Ectodermal cell (in vitro differentiated cells): ENCODE measurements at regions not wholly inside any gene's neighbourhood (a gene's known extent, or its start where the extent isn't known, plus 50 kb on each side); places are given as distances from the start of the nearest gene placed in this dataset.

ENCODE experiments used
- H3K27ac ChIP-seq: 2 replicates; pipeline ENCODE4 v1.7.0; 2013; ENCODE audit warnings: mild to moderate bottlenecking, low read depth, low read length; ENCODE audit not compliant: insufficient read depth, poor library complexity, severe bottlenecking
- H3K27me3 ChIP-seq: 2 replicates; pipeline ENCODE4 v1.7.0; 2013; ENCODE audit warnings: mild to moderate bottlenecking, low read length; ENCODE audit not compliant: insufficient read depth, control insufficient read depth, poor library complexity, severe bottlenecking
- H3K36me3 ChIP-seq: one replicate; pipeline ENCODE4 v1.7.0; 2013; ENCODE audit warnings: low read length; ENCODE audit not compliant: control insufficient read depth, insufficient read depth
- H3K4me1 ChIP-seq: one replicate; pipeline ENCODE4 v1.7.0; 2013; ENCODE audit warnings: low read length; ENCODE audit not compliant: control insufficient read depth, insufficient read depth
- H3K4me3 ChIP-seq: 2 replicates; pipeline ENCODE4 v1.7.0; 2013; ENCODE audit warnings: low read depth, low read length, control low read depth; ENCODE audit not compliant: insufficient read depth
- H3K9me3 ChIP-seq: 2 replicates; pipeline ENCODE4 v1.7.0; 2013; ENCODE audit warnings: mild to moderate bottlenecking, low read length, moderate library complexity; ENCODE audit not compliant: control insufficient read depth
- WGBS, 2 experiments: methylation state at CpG; one replicate each; pipeline ENCODE4 v1.1.7; 2013; ENCODE audit warnings: missing lambda C conversion rate in 2 of 2; 5-methylcytosine and 5-hydroxymethylcytosine counted together

DNA sequence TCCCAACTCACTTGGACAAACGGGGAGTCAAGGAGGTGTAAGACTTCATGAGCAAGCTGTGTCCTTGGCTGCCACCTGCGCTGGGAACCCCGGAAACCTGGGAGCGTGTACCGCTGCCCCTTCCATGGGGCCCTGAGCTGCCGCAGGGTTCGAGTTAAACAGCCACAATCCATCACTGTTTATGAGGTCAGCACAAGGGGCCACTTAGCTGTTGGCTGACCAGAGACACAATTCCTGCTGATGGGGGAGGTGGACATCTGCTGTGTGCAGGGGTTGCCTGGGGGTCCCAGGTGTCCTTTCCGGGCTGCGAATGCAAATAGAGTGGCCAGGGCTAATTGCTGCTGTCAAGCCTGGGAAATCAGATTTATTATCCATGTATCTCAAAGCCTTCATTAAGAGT lies 549.3 kb downstream of the BRD1 start:
- Histone ChIP-seq H3K36me3 (no peaks in the 10 kb centered on the region), H3K27ac (no peak overlapping the region), H3K27me3 (no peaks in the 10 kb centered on the region), H3K4me1 (no peaks in the 10 kb centered on the region), H3K4me3 (no peak overlapping the region), H3K9me3 (no peaks in the 10 kb centered on the region)
- WGBS, 2 experiments = 92 to 93% methylated on average over 9 of the region's 9 CpGs

- Histone ChIP-seq H3K4me1 (no peaks in the 10 kb centered on the region), H3K27me3 (peaks cover 5% of the 10 kb centered on the region), H3K36me3 (no peaks in the 10 kb centered on the region), H3K4me3 (no peak overlapping the region), H3K27ac (no peak overlapping the region), H3K9me3 (no peaks in the 10 kb centered on the region)
- WGBS, 2 experiments = 94 to 96% methylated on average over 10 of the region's 10 CpGs
Observed at GRCh38 chr22:49276567-49276966, 551.1 kb downstream of the BRD1 start.

GRCh38 chr22:49274754-49275380 lies 552.8 kb downstream of the BRD1 start:
- no peak overlapping the region for H3K27ac ChIP-seq

GRCh38 chr22:49272546-49273125 lies 555.0 kb downstream of the BRD1 start:
- Histone ChIP-seq H3K27me3 (peaks cover 21% of the 10 kb centered on the region), H3K9me3 (no peaks in the 10 kb centered on the region), H3K4me3 (no peak overlapping the region), H3K27ac (no peak overlapping the region), H3K36me3 (no peaks in the 10 kb centered on the region), H3K4me1 (peaks cover 6% of the 10 kb centered on the region)
- WGBS, 2 experiments = 93% methylated on average over 17 of the region's 17 CpGs

More at GRCh38 chr22:49274754-49275380, 552.8 kb downstream of the BRD1 start:
- 87 to 90% methylated on average over 15 of the region's 16 CpGs for WGBS, 2 experiments
- no peaks in the 10 kb centered on the region for H3K36me3 ChIP-seq
- peaks cover 18% of the 10 kb centered on the region for H3K27me3 ChIP-seq
- H3K9me3 ChIP-seq = no peaks in the 10 kb centered on the region
- no peak overlapping the region for H3K4me3 ChIP-seq
- peaks cover 1% of the 10 kb centered on the region for H3K4me1 ChIP-seq

DNA sequence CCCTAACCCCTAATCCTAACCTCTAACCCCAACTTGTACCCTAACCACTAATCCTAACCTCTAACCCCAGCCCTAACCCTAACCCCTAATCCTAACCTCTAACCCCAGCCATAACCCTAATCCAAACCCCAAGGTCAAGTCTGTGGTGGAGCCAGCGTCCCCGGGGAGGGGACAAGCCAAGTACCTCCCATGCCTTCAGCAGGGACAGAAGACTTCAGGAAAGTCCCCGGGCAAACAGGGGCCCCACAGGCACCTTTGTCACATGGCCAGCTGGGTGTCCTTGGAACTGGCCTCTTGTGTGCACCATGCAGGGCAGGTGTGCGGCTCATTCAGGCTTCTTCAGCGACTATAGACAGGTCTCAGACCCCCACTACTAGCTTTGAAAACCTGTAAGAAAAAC lies 555.8 kb downstream of the BRD1 start:
- Histone ChIP-seq H3K4me3 (no peak overlapping the region), H3K27ac (no peak overlapping the region), H3K36me3 (no peaks in the 10 kb centered on the region), H3K27me3 (peaks cover 21% of the 10 kb centered on the region), H3K4me1 (peaks cover 7% of the 10 kb centered on the region), H3K9me3 (no peaks in the 10 kb centered on the region)
- WGBS, 2 experiments = 70 to 74% methylated on average over 5 of the region's 5 CpGs

GRCh38 chr22:49271369-49271727 lies 556.3 kb downstream of the BRD1 start:
- H3K9me3 ChIP-seq = no peaks in the 10 kb centered on the region
- H3K27me3 ChIP-seq = peaks cover 21% of the 10 kb centered on the region
- peaks cover 12% of the 10 kb centered on the region for H3K4me1 ChIP-seq
- H3K27ac ChIP-seq = no peak overlapping the region
- H3K36me3 ChIP-seq = no peaks in the 10 kb centered on the region
- no peak overlapping the region for H3K4me3 ChIP-seq

- H3K36me3 ChIP-seq = no peaks in the 10 kb centered on the region
- H3K4me1 ChIP-seq = peaks cover 13% of the 10 kb centered on the region
- 89 to 90% methylated on average over 17 of the region's 17 CpGs for WGBS, 2 experiments
- no peak overlapping the region for H3K4me3 ChIP-seq
- peaks cover 21% of the 10 kb centered on the region for H3K27me3 ChIP-seq
- H3K9me3 ChIP-seq = no peaks in the 10 kb centered on the region
- H3K27ac ChIP-seq = no peak overlapping the region
Observed at GRCh38 chr22:49270595-49271368, 556.9 kb downstream of the BRD1 start.

DNA sequence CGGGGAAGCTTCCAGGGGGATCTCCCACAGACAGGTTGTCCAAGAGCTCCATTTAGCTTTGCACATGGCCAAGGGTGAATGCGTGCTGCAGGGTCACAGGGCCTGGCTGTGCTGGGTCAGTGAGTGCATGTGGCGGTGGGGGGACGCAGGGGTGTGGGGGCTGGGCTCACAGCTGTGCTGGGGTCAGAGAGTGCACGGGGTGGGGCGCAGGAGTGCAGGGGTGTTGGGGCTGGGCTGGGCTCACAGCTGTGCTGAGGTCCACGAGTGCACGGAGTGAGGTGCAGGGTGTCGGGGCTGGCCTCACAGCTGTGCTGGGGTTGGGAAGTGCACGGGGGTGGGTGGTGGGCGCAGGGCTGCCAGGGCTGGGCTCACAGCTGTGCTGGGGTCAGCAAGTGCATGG lies 557.7 kb downstream of the BRD1 start:
- H3K4me3 ChIP-seq = no peak overlapping the region
- H3K36me3 ChIP-seq = no peaks in the 10 kb centered on the region
- peaks cover 13% of the 10 kb centered on the region for H3K4me1 ChIP-seq
- no peak overlapping the region for H3K27ac ChIP-seq
- H3K27me3 ChIP-seq = peaks cover 21% of the 10 kb centered on the region
- WGBS, 2 experiments = 7 to 10% methylated on average over 11 of the region's 11 CpGs
- no peaks in the 10 kb centered on the region for H3K9me3 ChIP-seq

GRCh38 chr22:49269371-49269770 lies 558.3 kb downstream of the BRD1 start:
- Histone ChIP-seq H3K4me1 (peaks cover 13% of the 10 kb centered on the region), H3K27me3 (peaks cover 21% of the 10 kb centered on the region)
- 1 to 2% methylated on average over 5 to 6 of the region's 6 CpGs for WGBS, 2 experiments

DNA sequence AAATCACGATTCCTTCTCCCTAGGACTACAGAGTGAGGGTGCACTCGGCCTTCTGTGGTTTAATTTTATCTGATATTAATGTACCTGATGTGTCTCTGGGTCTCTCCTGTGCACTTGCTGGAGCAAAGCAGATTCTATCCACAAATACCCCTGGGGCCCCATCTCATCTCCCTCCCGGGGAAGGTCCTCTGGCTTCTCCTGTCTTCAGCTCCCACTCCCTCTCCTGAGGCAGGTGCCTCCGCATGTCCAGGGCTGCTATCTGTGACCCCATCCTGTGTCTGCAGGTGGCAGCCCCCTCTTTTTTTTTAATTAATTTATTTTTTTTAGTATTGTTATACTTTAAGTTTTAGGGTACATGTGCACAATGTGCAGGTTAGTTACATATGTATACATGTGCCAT lies 558.7 kb downstream of the BRD1 start:
- Histone ChIP-seq H3K9me3 (no peaks in the 10 kb centered on the region), H3K36me3 (no peaks in the 10 kb centered on the region), H3K4me1 (peaks cover 13% of the 10 kb centered on the region), H3K4me3 (no peak overlapping the region), H3K27ac (no peak overlapping the region), H3K27me3 (peaks cover 21% of the 10 kb centered on the region)
- WGBS, 2 experiments = 31 to 53% methylated on average over 2 to 4 of the region's 4 CpGs

More at GRCh38 chr22:49269371-49269770, 558.3 kb downstream of the BRD1 start:
- Histone ChIP-seq H3K36me3 (no peaks in the 10 kb centered on the region), H3K27ac (no peak overlapping the region), H3K9me3 (no peaks in the 10 kb centered on the region), H3K4me3 (no peak overlapping the region)
